Left kidney (tissue), 1 donor: ENCODE measurements at regions not wholly inside any gene's neighbourhood (a gene's known extent, or its start where the extent isn't known, plus 50 kb on each side); places are given as distances from the start of the nearest gene placed in this dataset.
A peak's percentile ranks its signal among the peaks of the same experiment; 100 is the strongest.
"Not testable (repeated sequence)": the region's sequence is repeated elsewhere in the genome, so short reads cannot be mapped to it uniquely, and the experiment has no call there.

Source experiments
- DNase-seq: peaks from one replicate; pipeline ENCODE4 v3.0.0-alpha.2; 2013

- no peak for DNase-seq
Observed at GRCh38 chr13:104614361-104615145, 1548.3 kb upstream of the SLC10A2 start.

- no peak for DNase-seq
Observed at GRCh38 chr13:104608331-104608730, 1542.1 kb upstream of the SLC10A2 start.

- DNase-seq = not testable (repeated sequence)
Observed at GRCh38 chr13:104605435-104605834, 1539.2 kb upstream of the SLC10A2 start.

DNA sequence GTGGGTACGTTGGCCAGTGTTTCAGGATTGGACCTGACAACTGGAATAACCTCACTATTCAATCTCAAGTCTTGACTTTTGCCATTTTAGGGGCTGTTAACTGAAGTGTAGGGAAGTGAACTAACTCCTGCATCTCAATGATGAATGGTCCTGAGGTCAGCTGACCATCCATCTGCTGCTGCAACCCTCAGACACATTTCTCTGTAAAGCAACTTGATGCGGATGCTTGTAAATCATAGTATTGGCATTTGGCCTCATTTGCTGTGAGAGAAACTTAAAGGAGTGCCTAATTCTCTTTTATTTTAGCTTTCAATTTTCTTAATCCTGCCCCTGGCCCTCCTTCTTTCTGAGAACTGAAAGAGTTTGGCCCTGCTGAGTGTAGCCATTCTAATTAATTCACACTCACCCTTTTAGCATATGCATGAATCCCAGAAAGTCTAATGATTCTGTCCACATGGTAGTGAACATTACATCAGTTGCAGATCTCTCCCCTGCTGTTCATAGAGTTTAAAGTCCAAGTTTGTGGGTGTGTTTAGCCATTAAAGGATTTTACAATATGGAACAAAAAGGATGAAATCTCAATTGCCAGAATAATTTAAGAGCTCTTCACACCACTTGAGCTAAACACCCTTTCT, 1531.4 kb upstream of the SLC10A2 start:
- DNase-seq = no peak

DNA sequence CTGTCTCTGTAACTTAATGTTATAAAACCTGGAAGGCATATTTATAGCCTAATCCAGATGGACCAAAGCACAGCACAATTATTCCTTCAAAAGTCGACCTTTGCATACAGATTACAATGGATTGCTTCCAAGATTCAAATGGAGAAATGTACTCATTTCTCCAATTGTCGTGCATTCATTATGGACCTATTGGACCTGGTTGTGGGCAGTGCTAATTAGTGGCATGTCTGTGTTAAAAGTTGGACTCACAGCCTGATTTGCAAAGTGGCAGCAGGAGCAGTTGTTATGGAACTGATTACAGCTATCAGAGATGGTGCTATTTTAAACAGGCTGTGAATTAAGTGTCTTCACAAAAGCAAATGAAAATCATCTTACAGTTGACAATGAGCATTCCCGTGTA, 1529.3 kb upstream of the SLC10A2 start:
- no peak for DNase-seq

GRCh38 chr13:104594806-104595205, 1528.6 kb upstream of the SLC10A2 start:
- no peak for DNase-seq

- no peak for DNase-seq
Observed at GRCh38 chr13:104593693-104594092, 1527.5 kb upstream of the SLC10A2 start.

DNA sequence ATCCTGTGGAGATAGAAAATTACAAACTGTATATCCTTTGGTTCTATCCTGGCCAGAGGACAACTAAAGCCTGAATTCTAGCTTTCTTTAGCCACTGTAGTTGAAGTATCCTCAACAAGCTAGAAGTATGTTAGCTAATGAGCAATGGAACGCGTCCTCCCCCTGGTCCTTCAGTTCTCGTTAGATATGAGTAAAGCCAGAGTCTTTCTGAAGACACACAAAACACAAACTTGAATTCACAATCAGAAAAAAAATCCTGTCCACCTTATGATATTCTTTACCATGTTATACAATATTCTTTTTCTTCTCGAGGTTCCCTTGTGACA, 1527.0 kb upstream of the SLC10A2 start:
- DNase-seq = no peak

DNA sequence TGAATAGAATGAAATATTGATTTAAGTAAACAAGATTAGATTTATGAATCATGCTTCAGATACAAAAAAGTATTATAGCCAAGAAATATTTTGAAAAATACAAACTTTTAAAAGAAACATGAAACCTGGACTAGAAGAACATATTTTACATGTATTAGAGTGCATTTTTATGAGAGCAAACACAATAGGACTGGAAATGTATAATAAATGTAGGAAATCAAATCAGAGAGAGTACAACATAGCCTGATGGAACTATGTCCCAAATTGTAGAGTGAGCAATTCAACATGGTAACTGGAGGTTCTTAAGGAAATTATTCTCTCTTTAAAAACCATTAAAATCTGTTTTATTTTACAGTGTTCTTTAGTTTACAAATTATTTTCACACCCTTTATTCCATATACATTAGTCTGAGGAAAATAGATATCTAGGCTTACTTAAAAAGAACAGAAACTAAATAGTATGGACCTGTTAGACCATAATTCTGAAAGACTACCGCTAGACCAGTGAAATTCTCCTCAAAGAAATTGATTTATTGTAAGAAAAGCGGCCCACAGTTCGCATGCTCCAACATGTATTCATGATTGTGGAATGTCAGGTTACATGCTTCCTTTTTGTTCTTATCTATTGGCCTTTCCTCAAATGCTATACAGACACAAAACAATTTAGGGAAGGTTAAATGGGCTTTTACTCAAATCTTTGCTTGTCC, 1526.5 kb upstream of the SLC10A2 start:
- DNase-seq = no peak

DNA sequence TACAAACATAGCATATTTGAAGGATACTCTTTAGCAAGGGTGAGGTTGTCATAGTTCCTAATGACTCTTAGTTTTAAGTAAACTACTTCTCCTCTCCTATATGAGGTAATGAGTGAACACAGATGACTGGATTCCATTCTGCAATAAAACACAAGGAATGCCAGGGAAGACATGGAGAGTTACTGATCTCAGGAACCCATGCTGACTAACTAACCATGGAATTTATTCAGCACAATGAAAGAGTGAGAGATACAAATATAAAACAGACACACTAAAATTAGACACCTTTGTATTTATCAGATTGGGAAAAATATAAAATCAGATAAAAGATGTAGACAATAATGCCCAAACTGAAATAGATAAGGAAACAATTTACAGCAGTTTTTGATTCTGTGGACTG, 1525.9 kb upstream of the SLC10A2 start:
- DNase-seq = no peak

- peak; percentile 29 for DNase-seq
Observed at GRCh38 chr13:104586051-104586746, 1520.0 kb upstream of the SLC10A2 start.

DNA sequence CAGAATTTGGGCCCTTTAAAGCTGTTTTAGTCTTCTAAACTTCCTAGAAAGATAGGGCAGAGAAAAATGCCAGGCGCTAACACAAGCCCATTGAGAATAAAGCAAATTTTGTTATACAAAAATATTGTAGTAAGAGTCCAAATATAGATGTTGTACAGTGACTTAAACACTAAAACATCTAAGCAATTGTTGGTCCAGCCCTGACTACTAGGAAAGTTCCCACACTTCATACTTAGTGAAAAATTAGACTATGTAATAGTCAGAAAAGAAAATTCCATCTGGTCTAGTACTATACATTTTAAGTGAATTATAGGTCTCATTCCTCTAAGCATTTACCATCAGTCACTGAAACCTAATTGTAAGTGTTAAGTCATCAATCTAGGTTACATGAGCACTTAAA, 1518.3 kb upstream of the SLC10A2 start:
- DNase-seq = no peak

- DNase-seq = no peak
Observed at GRCh38 chr13:104580931-104581330, 1514.7 kb upstream of the SLC10A2 start.

DNA sequence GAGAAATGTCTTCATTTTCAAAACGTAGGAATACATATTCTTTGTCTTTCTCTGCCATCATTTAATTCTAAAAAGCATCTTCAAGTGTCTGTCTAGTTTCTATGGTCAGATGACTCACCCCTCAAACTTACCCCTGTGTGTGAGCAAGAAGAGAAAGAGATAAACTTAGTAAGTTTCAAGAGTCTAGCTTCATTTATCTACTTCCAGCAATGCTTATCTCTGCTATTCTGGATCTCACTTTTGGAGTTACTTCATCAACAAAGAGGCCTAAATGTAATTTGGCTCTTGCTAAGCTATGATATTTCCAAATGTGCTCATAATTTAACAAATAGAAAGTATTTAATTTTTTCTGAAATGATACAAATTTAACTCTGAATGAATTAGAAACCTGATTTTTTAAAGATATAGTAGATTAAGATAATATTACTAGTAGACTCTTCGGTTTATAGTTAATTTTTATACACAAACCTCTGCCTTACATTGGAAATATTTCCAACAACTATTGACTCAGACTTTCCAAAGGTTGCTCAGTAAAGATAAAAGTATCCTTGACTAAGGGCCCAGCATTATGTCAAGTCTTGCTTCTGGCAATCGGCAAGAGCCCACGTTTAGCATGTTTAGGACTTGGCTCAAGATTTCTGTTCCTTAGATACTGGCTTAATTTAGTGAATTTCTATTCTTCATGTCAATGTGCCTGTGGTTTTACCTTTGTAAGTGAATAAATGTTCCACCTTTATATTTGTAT, 1511.0 kb upstream of the SLC10A2 start:
- no peak for DNase-seq

GRCh38 chr13:104571893-104572229, 1505.6 kb upstream of the SLC10A2 start:
- no peak for DNase-seq

GRCh38 chr13:104571161-104571892, 1505.1 kb upstream of the SLC10A2 start:
- DNase-seq = peak; percentile 85

- DNase-seq = no peak
Observed at GRCh38 chr13:104567114-104567513, 1500.9 kb upstream of the SLC10A2 start.

GRCh38 chr13:104565888-104566287, 1499.7 kb upstream of the SLC10A2 start:
- no peak for DNase-seq

- no peak for DNase-seq
Observed at GRCh38 chr13:104553896-104554295, 1487.7 kb upstream of the SLC10A2 start.

- DNase-seq = no peak
Observed at GRCh38 chr13:104553186-104553585, 1487.0 kb upstream of the SLC10A2 start.

DNA sequence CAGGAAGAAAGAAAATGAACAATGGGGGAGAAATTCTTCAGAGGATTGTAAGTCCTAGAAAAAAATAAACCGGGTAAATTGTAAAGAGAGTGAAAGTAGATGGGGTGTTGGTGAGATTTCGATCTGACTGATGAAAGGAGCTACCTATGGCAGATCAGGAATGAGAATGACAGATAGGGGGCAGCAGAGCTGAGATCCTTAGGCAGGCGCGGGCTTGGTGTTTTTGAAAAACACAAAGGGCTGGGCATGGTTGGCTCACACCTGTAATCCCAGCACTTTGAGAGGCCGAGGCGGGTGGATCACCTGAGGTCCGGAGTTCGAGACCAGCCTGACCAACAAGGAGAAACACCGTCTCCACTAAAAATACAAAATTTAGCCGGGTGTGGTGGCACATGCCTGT, 1468.6 kb upstream of the SLC10A2 start:
- no peak for DNase-seq
